ENCODE measurements at regions not wholly inside any gene's neighbourhood (a gene's known extent, or its start where the extent isn't known, plus 50 kb on each side); places are given as distances from the start of the nearest gene placed in this dataset.

DNA sequence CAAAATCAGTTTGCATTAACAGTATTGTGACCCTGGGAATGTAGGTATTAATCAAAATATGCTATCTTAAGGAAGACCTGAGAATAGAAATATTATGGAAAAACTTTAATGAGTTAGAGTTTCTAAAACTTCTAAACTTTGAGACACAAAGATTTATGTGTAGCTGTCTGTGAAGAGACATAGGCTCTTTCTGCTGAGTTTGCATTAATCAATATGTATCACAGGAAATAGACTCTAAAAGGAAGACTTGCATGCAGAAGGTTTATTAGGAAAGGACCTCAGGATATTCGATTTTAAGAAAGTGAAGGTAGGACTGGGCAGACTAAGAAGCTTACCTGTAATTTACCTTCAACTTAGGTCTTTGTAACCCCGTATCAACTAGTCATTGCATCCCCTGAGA, 494.8 kb upstream of the NRXN1 start:
- no peak for DNase-seq
- H3K4me3 Mint-ChIP-seq: no peak overlapping the region
- H3K9me3 Mint-ChIP-seq: peaks cover 4% of the 10 kb centered on the region; the same call in 1 of the 2 replicates
- TF ChIP-seq, protein P1, sequence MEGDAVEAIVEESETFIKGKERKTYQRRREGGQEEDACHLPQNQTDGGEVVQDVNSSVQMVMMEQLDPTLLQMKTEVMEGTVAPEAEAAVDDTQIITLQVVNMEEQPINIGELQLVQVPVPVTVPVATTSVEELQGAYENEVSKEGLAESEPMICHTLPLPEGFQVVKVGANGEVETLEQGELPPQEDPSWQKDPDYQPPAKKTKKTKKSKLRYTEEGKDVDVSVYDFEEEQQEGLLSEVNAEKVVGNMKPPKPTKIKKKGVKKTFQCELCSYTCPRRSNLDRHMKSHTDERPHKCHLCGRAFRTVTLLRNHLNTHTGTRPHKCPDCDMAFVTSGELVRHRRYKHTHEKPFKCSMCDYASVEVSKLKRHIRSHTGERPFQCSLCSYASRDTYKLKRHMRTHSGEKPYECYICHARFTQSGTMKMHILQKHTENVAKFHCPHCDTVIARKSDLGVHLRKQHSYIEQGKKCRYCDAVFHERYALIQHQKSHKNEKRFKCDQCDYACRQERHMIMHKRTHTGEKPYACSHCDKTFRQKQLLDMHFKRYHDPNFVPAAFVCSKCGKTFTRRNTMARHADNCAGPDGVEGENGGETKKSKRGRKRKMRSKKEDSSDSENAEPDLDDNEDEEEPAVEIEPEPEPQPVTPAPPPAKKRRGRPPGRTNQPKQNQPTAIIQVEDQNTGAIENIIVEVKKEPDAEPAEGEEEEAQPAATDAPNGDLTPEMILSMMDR (IDR thresholded peaks at IDR 0.05): no peak
- peaks cover 4% of the 10 kb centered on the region; the same call in 1 of the 2 replicates for H3K4me1 Mint-ChIP-seq (ENCODE audit: low read depth)
- H3K36me3 Mint-ChIP-seq (ENCODE audit: low read depth): peaks cover 14% of the 10 kb centered on the region; the same call in 1 of the 2 replicates
- no peaks in the 10 kb centered on the region for H3K27me3 Mint-ChIP-seq (ENCODE audit: insufficient read depth)
- H3K27ac Mint-ChIP-seq: no peak overlapping the region

DNA sequence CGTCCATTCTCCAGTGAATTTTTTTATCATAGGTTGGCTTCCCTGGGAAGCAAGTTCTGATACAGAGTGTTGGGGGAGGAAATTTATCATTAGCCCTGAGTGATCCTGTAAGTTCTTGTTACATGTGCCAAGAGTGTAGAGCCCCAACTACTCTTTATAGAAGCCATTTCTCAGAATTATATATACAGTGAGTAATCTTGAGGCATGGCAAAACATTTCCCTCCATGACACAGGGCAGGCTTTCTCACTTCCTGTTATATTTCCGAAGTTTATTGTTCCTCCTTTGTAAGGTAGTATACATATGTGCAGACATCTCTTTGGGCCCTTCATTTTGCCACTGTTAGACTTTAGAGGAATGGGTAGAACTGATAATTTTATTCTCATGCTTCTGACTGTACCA, 484.7 kb upstream of the NRXN1 start:
- no peaks in the 10 kb centered on the region for H3K36me3 Mint-ChIP-seq (ENCODE audit: low read depth)
- H3K4me3 Mint-ChIP-seq: no peak overlapping the region
- no peak overlapping the region for H3K27ac Mint-ChIP-seq
- TF ChIP-seq, protein P1 (IDR thresholded peaks at IDR 0.05): no peak
- DNase-seq: no peak
- H3K27me3 Mint-ChIP-seq (ENCODE audit: insufficient read depth): no peaks in the 10 kb centered on the region
- peaks cover 5% of the 10 kb centered on the region for H3K9me3 Mint-ChIP-seq
- H3K4me1 Mint-ChIP-seq (ENCODE audit: low read depth): peaks cover 28% of the 10 kb centered on the region

DNA sequence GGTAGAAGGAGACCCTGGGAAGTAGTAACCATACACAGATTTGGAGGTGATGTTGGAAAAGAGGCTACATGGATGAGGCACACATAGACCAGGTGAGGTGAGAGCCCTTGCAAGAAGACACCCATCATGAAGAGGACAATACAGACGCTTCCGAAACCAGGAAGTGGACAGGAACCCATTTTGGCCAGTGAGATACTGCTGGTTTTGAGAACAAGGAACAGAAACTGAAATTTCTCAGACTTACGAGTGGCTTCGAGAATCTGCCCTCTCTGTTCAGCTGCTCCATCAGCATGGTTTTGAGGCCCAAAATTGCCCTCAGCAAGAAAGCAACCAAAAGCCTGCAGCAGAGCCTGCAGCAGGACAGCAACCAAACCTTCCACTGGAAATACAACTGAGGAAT, 479.1 kb upstream of the NRXN1 start:
- H3K36me3 Mint-ChIP-seq (ENCODE audit: low read depth): peaks cover 7% of the 10 kb centered on the region; the same call in 1 of the 2 replicates
- peak overlapping the region; percentile 44 for H3K27ac Mint-ChIP-seq
- H3K4me1 Mint-ChIP-seq (ENCODE audit: low read depth): peaks cover 67% of the 10 kb centered on the region

DNA sequence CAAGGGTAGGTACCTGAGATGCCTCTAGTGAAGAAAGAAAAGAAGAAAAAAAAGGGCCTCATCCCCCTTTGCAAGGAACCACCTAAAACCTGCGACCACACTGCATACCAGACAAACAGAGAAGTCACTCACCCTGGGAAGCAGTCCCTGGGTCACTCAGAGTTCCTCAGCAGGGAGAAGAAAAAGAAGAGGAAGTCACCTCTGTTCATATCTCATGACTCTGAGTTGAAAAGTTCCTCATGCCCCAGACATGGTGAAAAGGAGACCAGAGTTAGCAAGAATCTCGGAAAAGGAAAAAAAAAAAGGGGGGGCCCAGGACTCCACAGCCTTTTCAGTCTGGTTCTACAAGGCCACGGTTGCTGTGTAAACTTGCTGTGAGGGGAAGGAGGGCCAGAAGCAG, 478.4 kb upstream of the NRXN1 start:
- TF ChIP-seq, protein P1 (IDR thresholded peaks at IDR 0.05): no peak
- H3K27me3 Mint-ChIP-seq (ENCODE audit: insufficient read depth): no peaks in the 10 kb centered on the region
- H3K4me3 Mint-ChIP-seq: no peak overlapping the region; the same call in 1 of the 2 replicates
- peaks cover 10% of the 10 kb centered on the region; the same call in 1 of the 2 replicates for H3K36me3 Mint-ChIP-seq (ENCODE audit: low read depth)
- peaks cover 5% of the 10 kb centered on the region for H3K9me3 Mint-ChIP-seq
- H3K27ac Mint-ChIP-seq: peak overlapping the region; percentile 44
- no peak for DNase-seq
- H3K4me1 Mint-ChIP-seq (ENCODE audit: low read depth): peaks cover 68% of the 10 kb centered on the region

More for the DNA sequence above, 479.1 kb upstream of the NRXN1 start:
- Mint-ChIP-seq H3K27me3 (ENCODE audit: insufficient read depth) (no peaks in the 10 kb centered on the region), H3K4me3 (no peak overlapping the region), H3K9me3 (peaks cover 5% of the 10 kb centered on the region)
- TF ChIP-seq, protein P1 (IDR thresholded peaks at IDR 0.05): no peak
- no peak for DNase-seq

DNA sequence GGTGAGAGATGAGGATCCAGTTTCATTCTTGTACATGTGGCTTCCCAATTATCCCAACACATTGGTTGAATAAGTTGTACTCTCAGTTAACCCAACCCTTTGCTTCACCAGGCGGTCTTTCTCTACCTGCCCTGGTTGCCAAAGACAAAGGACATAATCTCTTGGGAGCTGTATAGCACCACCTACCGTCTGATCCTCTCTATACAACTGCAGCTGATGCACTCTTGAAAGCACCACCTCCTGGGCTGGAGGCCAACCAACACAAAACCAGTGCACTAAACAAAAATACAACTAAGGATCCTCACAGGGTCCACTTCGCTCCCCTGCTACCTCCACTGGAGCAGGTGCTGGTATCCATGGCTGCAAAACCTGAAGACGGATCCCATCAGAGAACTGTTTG, 473.6 kb upstream of the NRXN1 start:
- TF ChIP-seq, protein P1 (IDR thresholded peaks at IDR 0.05): peak; percentile 25; the same call in 1 of the 2 replicates
- H3K27me3 Mint-ChIP-seq (ENCODE audit: insufficient read depth): no peaks in the 10 kb centered on the region
- H3K36me3 Mint-ChIP-seq (ENCODE audit: low read depth): peaks cover 10% of the 10 kb centered on the region; the same call in 1 of the 2 replicates
- no peak for DNase-seq
- H3K4me1 Mint-ChIP-seq (ENCODE audit: low read depth): peaks cover 44% of the 10 kb centered on the region
- no peak overlapping the region for H3K27ac Mint-ChIP-seq
- no peak overlapping the region for H3K4me3 Mint-ChIP-seq
- no peaks in the 10 kb centered on the region; the same call in none of the 2 replicates for H3K9me3 Mint-ChIP-seq

All from HFFc6 (cell line).